HepG2 (cell line): ENCODE measurements at regions not wholly inside any gene's neighbourhood (a gene's known extent, or its start where the extent isn't known, plus 50 kb on each side); places are given as distances from the start of the nearest gene placed in this dataset.

Experiments used
- ATAC-seq: fragments of 200-7000 bp; cut with Tn5 transposase; 3 replicates; pipeline ENCODE4 v1.9.1; 2020; ENCODE audit warnings: mild to moderate bottlenecking, moderate library complexity
- BruUV-seq: library from RNA; stranded (reverse); fragments of 400-500 nt; replicated peaks from 2 replicates; lab custom pipeline; 2021; lab: Mats Ljungman, UMichigan
- CTCF ChIA-PET: fragments of 300-600 bp; formaldehyde crosslinking; extraction: SDS; loops from one replicate; lab custom pipeline; 2021; ENCODE audit warnings: low total read pairs, inconsistent platforms, low intra/inter-chr PET ratio; lab: Yijun Ruan, JAX
- POLR2A ChIA-PET: fragments of 350-600 bp; sonication (Branson Sonifier 250); formaldehyde crosslinking; loops from one replicate; lab custom pipeline; 2020; ENCODE audit warnings: antibody characterized with exemption, inconsistent platforms; lab: Yijun Ruan, JAX
- DNase-seq: peaks from one replicate; pipeline ENCODE4 v3.0.0-alpha.2; 2015; ENCODE audit warnings: low spot score
- FAIRE-seq: peaks from 3 replicates; lab custom pipeline; 2011; peaks lifted over from hg19 to GRCh38; lab: Jason Lieb, UNC
- H2AFZ ChIP-seq: one replicate; pipeline ENCODE4 v1.6.1; 2011; ENCODE audit warnings: low read length, inconsistent platforms
- H3K27ac ChIP-seq: fragments of 300-600 bp; 3 replicates; pipeline ENCODE4 v1.8.0; 2011; ENCODE audit warnings: mixed run types, mild to moderate bottlenecking, mixed read lengths, low read length, inconsistent platforms; ENCODE audit not compliant: insufficient read depth; ENCODE audit errors: extremely low read length
- H3K27me3 ChIP-seq, 2 experiments: fragments of 200-600 bp in 1 of 2; 2 replicates in 1 of 2; 3 replicates in 1 of 2; pipeline versions ENCODE4 v1.6.0 to v1.8.0; 2011; ENCODE audit warnings: low read length in 2 of 2, mild to moderate bottlenecking in 2 of 2, moderate library complexity in 2 of 2, inconsistent platforms in 1 of 2; ENCODE audit not compliant: insufficient read depth in 2 of 2, control insufficient read depth in 1 of 2
- H3K36me3 ChIP-seq, 2 experiments: fragments of 200-600 bp in 1 of 2; replicated peaks in 1 of 2; 2 replicates in 1 of 2; 3 replicates in 1 of 2; pipeline versions ENCODE4 v1.5.1 to v1.8.0; 2011; ENCODE audit warnings: low read length in 2 of 2, inconsistent platforms in 1 of 2; ENCODE audit not compliant: insufficient read depth in 2 of 2, control insufficient read depth in 1 of 2
- H3K4me1 ChIP-seq: 2 replicates; pipeline ENCODE4 v1.5.1; 2012; ENCODE audit warnings: low read length, inconsistent platforms; ENCODE audit not compliant: insufficient read depth
- H3K4me2 ChIP-seq: 2 replicates; pipeline ENCODE4 v1.6.0; 2011; ENCODE audit warnings: low read depth, low read length, inconsistent platforms
- H3K4me3 ChIP-seq, 3 experiments: fragments of 200-600 bp in 1 of 3; sonication (generic), shearing (Covaris generic) in 1 of 3; replicated peaks in 1 of 3; 2 replicates each; pipeline ENCODE4 v1.5.1; 2011 to 2016; ENCODE audit warnings: low read length in 3 of 3, inconsistent platforms in 2 of 3, low read depth in 2 of 3, mild to moderate bottlenecking in 2 of 3, control low read depth in 1 of 3, mixed read lengths in 1 of 3; ENCODE audit not compliant: insufficient read depth in 1 of 3
- H3K79me2 ChIP-seq: one replicate; pipeline ENCODE4 v1.6.1; 2011; ENCODE audit warnings: low read length, inconsistent platforms; ENCODE audit not compliant: insufficient read depth
- H3K9ac ChIP-seq: 2 replicates; pipeline ENCODE4 v1.6.0; 2011; ENCODE audit warnings: mild to moderate bottlenecking, low read depth, low read length, inconsistent platforms; ENCODE audit not compliant: insufficient read depth
- H3K9me3 ChIP-seq: 2 replicates; pipeline ENCODE4 v1.5.1; 2012; ENCODE audit warnings: mild to moderate bottlenecking, low read length
- H4K20me1 ChIP-seq: 2 replicates; pipeline ENCODE4 v1.6.0; 2011; ENCODE audit warnings: inconsistent platforms, mild to moderate bottlenecking, low read length, moderate library complexity; ENCODE audit not compliant: insufficient read depth
- ASH2L ChIP-seq: fragments of 300-600, 200-600 bp; sonication (generic); IDR thresholded peaks from 2 replicates; pipeline ENCODE4 v1.7.0; 2017; ENCODE audit warnings: low read depth, mild to moderate bottlenecking, moderate library complexity, mixed read lengths, low read length; ENCODE audit not compliant: insufficient read length
- CBX5 ChIP-seq: sonication (generic); formaldehyde crosslinking; IDR thresholded peaks from 2 replicates; pipeline ENCODE4 v1.4.0; 2020; ENCODE audit warnings: missing genetic modification reagents, borderline replicate concordance
- DDIT3 ChIP-seq: sonication (generic); formaldehyde crosslinking; IDR thresholded peaks from 2 replicates; pipeline ENCODE4 v1.4.0; 2020; ENCODE audit warnings: mild to moderate bottlenecking, missing genetic modification reagents
- DMAP1 ChIP-seq: IDR thresholded peaks from 2 replicates; pipeline ENCODE4 v1.6.1; 2016
- DRAP1 ChIP-seq: IDR thresholded peaks from 2 replicates; pipeline ENCODE4 v1.6.1; 2016; ENCODE audit warnings: missing genetic modification reagents, missing compliant biosample characterization
- MYC ChIP-seq: sonication (generic); formaldehyde crosslinking; IDR thresholded peaks from 2 replicates; pipeline ENCODE4 v1.9.0; 2021; ENCODE audit warnings: missing genetic modification reagents, borderline replicate concordance
- POLR2A ChIP-seq, 2 experiments: IDR thresholded peaks; 2 replicates each; pipeline ENCODE4 v1.6.1; 2011; ENCODE audit warnings: low read depth in 2 of 2, low read length in 2 of 2, mild to moderate bottlenecking in 1 of 2, moderate library complexity in 1 of 2; ENCODE audit not compliant: insufficient read depth in 1 of 2
- SKIL ChIP-seq: sonication (generic); formaldehyde crosslinking; IDR thresholded peaks from 2 replicates; pipeline ENCODE4 v1.8.0; 2022; ENCODE audit warnings: missing genetic modification reagents, mild to moderate bottlenecking, moderate library complexity, borderline replicate concordance
- THYN1 ChIP-seq: sonication (generic); formaldehyde crosslinking; IDR thresholded peaks from 2 replicates; pipeline ENCODE4 v1.8.1; 2023; ENCODE audit warnings: low read depth, mild to moderate bottlenecking, moderate library complexity, missing genetic modification reagents, borderline replicate concordance
- TOPORS ChIP-seq: sonication (generic); formaldehyde crosslinking; IDR thresholded peaks from 2 replicates; pipeline ENCODE4 v1.8.0; 2023; ENCODE audit warnings: mild to moderate bottlenecking, missing genetic modification reagents
- ZFY ChIP-seq: sonication (generic); formaldehyde crosslinking; IDR thresholded peaks from 2 replicates; pipeline ENCODE4 v1.4.0; 2020; ENCODE audit warnings: missing genetic modification reagents
- ZNF160 ChIP-seq: sonication (generic); formaldehyde crosslinking; IDR thresholded peaks from 2 replicates; pipeline ENCODE4 v1.8.0; 2022; ENCODE audit warnings: mild to moderate bottlenecking, inconsistent platforms, missing genetic modification reagents
- ZNF597 ChIP-seq: sonication (generic); formaldehyde crosslinking; IDR thresholded peaks from 2 replicates; pipeline ENCODE4 v1.5.0; 2020; ENCODE audit warnings: missing genetic modification reagents
- ZNF619 ChIP-seq: sonication (generic); formaldehyde crosslinking; IDR thresholded peaks from 2 replicates; pipeline ENCODE4 v1.4.0; 2020; ENCODE audit warnings: mild to moderate bottlenecking, missing genetic modification reagents
- ZNF670 ChIP-seq: sonication (generic); formaldehyde crosslinking; IDR thresholded peaks from 2 replicates; pipeline ENCODE4 v1.8.0; 2022; ENCODE audit warnings: mild to moderate bottlenecking, missing genetic modification reagents, borderline replicate concordance
- ZSCAN22 ChIP-seq: sonication (generic); formaldehyde crosslinking; IDR thresholded peaks from 2 replicates; pipeline ENCODE4 v1.4.0; 2020; ENCODE audit warnings: mild to moderate bottlenecking, missing genetic modification reagents
- WGBS: methylation state at CpG from one replicate; pipeline ENCODE4 v1.1.6; 2017; ENCODE audit warnings: low lambda C conversion rate; 5-methylcytosine and 5-hydroxymethylcytosine counted together
- in situ Hi-C: cut with HindIII; loops from 2 replicates; pipeline ENCODE4 v1.10.0; 2017; ENCODE audit warnings: low pct_unique_long_range_greater_than_20kb; ENCODE audit not compliant: extremely low pct_ligation_motif_present
- intact Hi-C: fragments of 100-400 bp; cut with micrococcal nuclease; formaldehyde crosslinking; loops from one replicate; pipeline ENCODE4 v1.10.0; 2022; ENCODE audit not compliant: unreplicated experiment

- no peak for TF ChIP-seq ZNF597
- TF ChIP-seq ZNF160 (CRISPR knock-in tag): no peak
- no peak for TF ChIP-seq THYN1 (CRISPR knock-in tag)
- TF ChIP-seq SKIL (CRISPR knock-in tag): no peak
- no peak for TF ChIP-seq TOPORS (CRISPR knock-in tag)
- TF ChIP-seq ZFY (CRISPR knock-in tag): no peak
- no peak for TF ChIP-seq POLR2A (IDR thresholded peaks at IDR 0.05; ENCODE audit: insufficient read depth in 1 of 2, low read depth in 2 of 2, low read length in 2 of 2)
- no peak for TF ChIP-seq ZSCAN22 (CRISPR knock-in tag)
- no peak for TF ChIP-seq MYC (CRISPR knock-in tag)
- TF ChIP-seq CBX5 (CRISPR knock-in tag): no peak
- TF ChIP-seq ZNF670 (CRISPR knock-in tag): no peak
Measured at GRCh38 chr7:51666751-51667150, 350.1 kb upstream of the COBL start (continued).

- no peak for DNase-seq
- CTCF ChIA-PET: no interaction called here
- 0% methylated on average over 3 of the region's 3 CpGs for WGBS
Measured at GRCh38 chr7:51666266-51666665, 349.7 kb upstream of the COBL start.

More at GRCh38 chr7:51666266-51666665, 349.7 kb upstream of the COBL start:
- intact Hi-C loops (no loop called here), in situ Hi-C loops (no loop called here)
- Histone ChIP-seq H3K9me3 (no peaks in the 10 kb centered on the region), H3K9ac (no peak overlapping the region), H3K79me2 (no peaks in the 10 kb centered on the region), H3K27ac (no peak overlapping the region), H3K4me2 (no peak overlapping the region), H3K36me3 (no peaks in the 10 kb centered on the region), H3K4me1 (no peaks in the 10 kb centered on the region), H3K27me3 (peaks cover 0 to 13% of the 10 kb centered on the region in 2 experiments; a peak in 1 of 5 replicates), H4K20me1 (no peaks in the 10 kb centered on the region), H2AFZ (no peak overlapping the region)
- ATAC-seq: no peak
- no peak for FAIRE-seq
- POLR2A ChIA-PET: no interaction called here
- BruUV-seq: no TSS peak
- no peak for TF ChIP-seq DRAP1 (CRISPR knock-in tag)
- no peak for TF ChIP-seq DMAP1
- TF ChIP-seq ASH2L: no peak
- TF ChIP-seq ZNF619 (CRISPR knock-in tag): no peak
- TF ChIP-seq DDIT3 (CRISPR knock-in tag): no peak
- TF ChIP-seq, all 625 proteins: peak for 0
- no peak overlapping the region for H3K4me3 ChIP-seq
